ENCODE measurements at regions not wholly inside any gene's neighbourhood (a gene's known extent, or its start where the extent isn't known, plus 50 kb on each side); places are given as distances from the start of the nearest gene placed in this dataset.

- intact Hi-C loops (cut with micrococcal nuclease; ENCODE audit: unreplicated experiment), result no loop called here
- Histone ChIP-seq H3K4me1 (ENCODE audit: control insufficient read depth, insufficient read depth, low read length) (no peaks in the 10 kb centered on the region), H3K27ac (ENCODE audit: low read length) (no peak overlapping the region), H3K9me3 (ENCODE audit: control insufficient read depth, insufficient read depth, low read depth, low read length) (no peaks in the 10 kb centered on the region), H3K4me3 (ENCODE audit: low read depth in 2 of 2, low read length in 2 of 2) (no peak overlapping the region), H3K36me3 (ENCODE audit: control insufficient read depth, insufficient read depth, low read length) (no peaks in the 10 kb centered on the region), H3K27me3 (ENCODE audit: control insufficient read depth, insufficient read depth, low read length) (no peaks in the 10 kb centered on the region)
- BruUV-seq (replicated peaks), result no TSS peak
- CTCF ChIA-PET, result no interaction called here
- POLR2A ChIA-PET, result no interaction called here
- in situ Hi-C loops (cut with HindIII; ENCODE audit: low pct_unique_long_range_greater_than_20kb, low sequenced_read_pairs), result no loop called here
- no peak for DNase-seq (ENCODE audit: low read depth, low spot score)
- no peak for ATAC-seq
- TF ChIP-seq REST (IDR thresholded peaks at IDR 0.05; ENCODE audit: insufficient read depth in 1 of 2, low read depth in 2 of 2, low read length in 1 of 2), result no peak
- TF ChIP-seq TCF7L2 (IDR thresholded peaks at IDR 0.05; ENCODE audit: low read depth, low read length), result no peak
- TF ChIP-seq, protein P1, sequence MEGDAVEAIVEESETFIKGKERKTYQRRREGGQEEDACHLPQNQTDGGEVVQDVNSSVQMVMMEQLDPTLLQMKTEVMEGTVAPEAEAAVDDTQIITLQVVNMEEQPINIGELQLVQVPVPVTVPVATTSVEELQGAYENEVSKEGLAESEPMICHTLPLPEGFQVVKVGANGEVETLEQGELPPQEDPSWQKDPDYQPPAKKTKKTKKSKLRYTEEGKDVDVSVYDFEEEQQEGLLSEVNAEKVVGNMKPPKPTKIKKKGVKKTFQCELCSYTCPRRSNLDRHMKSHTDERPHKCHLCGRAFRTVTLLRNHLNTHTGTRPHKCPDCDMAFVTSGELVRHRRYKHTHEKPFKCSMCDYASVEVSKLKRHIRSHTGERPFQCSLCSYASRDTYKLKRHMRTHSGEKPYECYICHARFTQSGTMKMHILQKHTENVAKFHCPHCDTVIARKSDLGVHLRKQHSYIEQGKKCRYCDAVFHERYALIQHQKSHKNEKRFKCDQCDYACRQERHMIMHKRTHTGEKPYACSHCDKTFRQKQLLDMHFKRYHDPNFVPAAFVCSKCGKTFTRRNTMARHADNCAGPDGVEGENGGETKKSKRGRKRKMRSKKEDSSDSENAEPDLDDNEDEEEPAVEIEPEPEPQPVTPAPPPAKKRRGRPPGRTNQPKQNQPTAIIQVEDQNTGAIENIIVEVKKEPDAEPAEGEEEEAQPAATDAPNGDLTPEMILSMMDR (IDR thresholded peaks at IDR 0.05), result no peak
- no peak for TF ChIP-seq SIN3A (IDR thresholded peaks at IDR 0.05; ENCODE audit: borderline replicate concordance, insufficient read depth, low read depth, low read length)
- no peak for TF ChIP-seq POLR2AphosphoS5 (IDR thresholded peaks at IDR 0.05; ENCODE audit: low read depth, low read length)
Measured at GRCh38 chr5:89401012-89401411, 518.0 kb upstream of the MEF2C start.

GRCh38 chr5:89399548-89399947 lies 516.6 kb upstream of the MEF2C start:
- no peaks in the 10 kb centered on the region for H3K4me1 ChIP-seq (ENCODE audit: control insufficient read depth, insufficient read depth, low read length)
- intact Hi-C loops (cut with micrococcal nuclease; ENCODE audit: unreplicated experiment) (no loop called here), in situ Hi-C loops (cut with HindIII; ENCODE audit: low pct_unique_long_range_greater_than_20kb, low sequenced_read_pairs) (no loop called here)
- ChIA-PET CTCF (no interaction called here), POLR2A (no interaction called here)
- no TSS peak for BruUV-seq (replicated peaks)
- no peak for ATAC-seq
- TF ChIP-seq REST (IDR thresholded peaks at IDR 0.05; ENCODE audit: insufficient read depth in 1 of 2, low read depth in 2 of 2, low read length in 1 of 2) (no peak), SIN3A (IDR thresholded peaks at IDR 0.05; ENCODE audit: borderline replicate concordance, insufficient read depth, low read depth, low read length) (no peak)
- TF ChIP-seq, protein P1 (IDR thresholded peaks at IDR 0.05), result no peak
- H3K36me3 ChIP-seq (ENCODE audit: control insufficient read depth, insufficient read depth, low read length), result no peaks in the 10 kb centered on the region
- no peaks in the 10 kb centered on the region for H3K27me3 ChIP-seq (ENCODE audit: control insufficient read depth, insufficient read depth, low read length)
- DNase-seq (ENCODE audit: low read depth, low spot score), result no peak
- no peak overlapping the region for H3K4me3 ChIP-seq (ENCODE audit: low read depth in 2 of 2, low read length in 2 of 2)
- H3K27ac ChIP-seq (ENCODE audit: low read length), result no peak overlapping the region
- no peaks in the 10 kb centered on the region for H3K9me3 ChIP-seq (ENCODE audit: control insufficient read depth, insufficient read depth, low read depth, low read length)
